Naive thymus-derived CD8-positive, alpha-beta T cell (primary cell): ENCODE measurements at regions not wholly inside any gene's neighbourhood (a gene's known extent, or its start where the extent isn't known, plus 50 kb on each side); places are given as distances from the start of the nearest gene placed in this dataset.
"Not testable (repeated sequence)": the region's sequence is repeated elsewhere in the genome, so short reads cannot be mapped to it uniquely, and the experiment has no call there.

Experiments
- ATAC-seq, 2 donors: fragments of 150-1000 bp; cut with Tn5 transposase in 1 of 2; sonication (Bioruptor Pico), chemical (Tn5 transposase) in 1 of 2; 1 replicate in 1 of 2; 2 replicates in 1 of 2; pipeline ENCODE4 v1.10.0; 2021; ENCODE audit warnings: mild to moderate bottlenecking in 2 of 2, moderate library complexity in 2 of 2
- POLR2A ChIA-PET: fragments of 350-600 bp; sonication (Branson Sonifier 250); formaldehyde crosslinking; loops from one replicate; lab custom pipeline; 2021; ENCODE audit warnings: antibody characterized with exemption; lab: Charles Lee
- DNase-seq, 10 donors: peaks; one replicate each; pipeline versions ENCODE4 v3.0.0 to v3.0.0-alpha.2; 2020 to 2022
- H3K27ac Mint-ChIP-seq, 10 donors: one replicate each; pipeline ENCODE4 v1.8.0; 2020 to 2022; ENCODE audit warnings: mild to moderate bottlenecking in 10 of 10, mixed read lengths in 10 of 10, moderate library complexity in 4 of 10, inconsistent platforms in 1 of 10
- H3K27me3 Mint-ChIP-seq, 5 donors: one replicate each; pipeline ENCODE4 v1.8.0; 2021 to 2022; ENCODE audit warnings: mixed read lengths in 5 of 5
- H3K36me3 Mint-ChIP-seq, 3 donors: one replicate each; pipeline ENCODE4 v1.8.0; 2020 to 2022; ENCODE audit warnings: mixed read lengths in 3 of 3, mild to moderate bottlenecking in 2 of 3, inconsistent platforms in 1 of 3
- H3K4me1 Mint-ChIP-seq, 4 donors: one replicate each; pipeline ENCODE4 v1.8.0; 2021 to 2022; ENCODE audit warnings: mixed read lengths in 4 of 4
- H3K4me3 Mint-ChIP-seq, 10 donors: one replicate each; pipeline ENCODE4 v1.8.0; 2020 to 2022; ENCODE audit warnings: mild to moderate bottlenecking in 10 of 10, mixed read lengths in 10 of 10, moderate library complexity in 6 of 10, inconsistent platforms in 1 of 10
- H3K9me3 Mint-ChIP-seq, 9 donors: one replicate each; pipeline ENCODE4 v1.8.0; 2020 to 2022; ENCODE audit warnings: mixed read lengths in 9 of 9, mild to moderate bottlenecking in 3 of 9, inconsistent platforms in 1 of 9, moderate library complexity in 1 of 9

DNA sequence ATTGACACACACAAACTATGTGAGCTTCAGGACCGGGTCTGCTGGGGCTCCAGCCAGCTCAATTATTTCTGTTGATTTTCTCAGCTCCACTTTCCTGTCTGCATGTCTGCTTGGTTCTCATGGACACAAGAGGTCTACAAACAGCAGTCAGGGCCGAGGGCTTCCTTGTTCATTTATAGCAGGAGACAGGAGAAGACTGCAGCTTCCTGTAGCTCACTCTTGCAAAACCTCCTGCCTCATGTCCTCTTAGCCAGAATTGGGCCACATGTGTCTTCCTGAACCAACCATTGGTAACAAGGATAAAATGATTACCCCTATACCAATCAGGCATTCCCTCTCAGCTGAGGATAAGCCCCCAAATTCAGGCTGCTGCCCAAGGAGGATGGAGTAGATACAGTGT, 182.8 kb downstream of the TLE3 start:
- POLR2A ChIA-PET, result interaction anchor here (0.6 to 0.9 kb wide), 2 partner anchors 9 to 1683 kb away, joined by 3 read pairs; no protein-coding TSS in a partner anchor
- no peak for DNase-seq
- Mint-ChIP-seq H3K9me3 (no peaks in the 10 kb centered on the region), H3K36me3 (no peaks in the 10 kb centered on the region), H3K27ac (no peak overlapping the region), H3K4me3 (no peak overlapping the region), H3K4me1 (no peaks in the 10 kb centered on the region), H3K27me3 (no peaks in the 10 kb centered on the region)
- ATAC-seq, result no peak

DNA sequence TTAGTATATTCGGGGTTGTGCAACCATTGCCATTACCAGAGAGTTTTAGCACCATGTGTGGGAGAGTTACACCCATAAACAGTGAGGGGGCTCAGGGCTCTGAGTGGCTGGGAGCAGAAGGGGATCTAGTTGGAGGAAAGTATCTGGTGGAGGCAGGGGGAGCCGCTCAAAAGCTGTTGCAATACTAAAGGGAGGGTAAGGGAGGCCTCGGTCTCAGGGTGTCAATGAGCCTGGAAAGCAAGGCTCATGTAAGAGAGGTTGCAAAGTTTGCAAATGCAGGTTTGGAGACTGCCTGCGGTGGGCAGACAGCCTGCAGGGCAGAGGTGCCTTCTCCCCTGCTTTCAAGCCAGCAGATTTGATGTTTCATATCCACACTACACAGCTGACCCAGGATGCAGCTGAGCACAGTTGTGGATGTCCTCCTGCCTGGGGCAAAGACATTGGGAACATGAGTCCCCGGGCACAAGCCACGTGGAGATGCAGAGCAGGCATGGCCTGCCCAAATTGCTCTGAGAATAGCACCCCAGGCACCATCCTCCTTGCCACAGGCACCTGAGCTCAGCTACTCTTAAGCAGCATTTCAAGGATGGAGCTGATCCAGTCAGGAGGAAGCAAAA, 181.4 kb downstream of the TLE3 start:
- no peaks in the 10 kb centered on the region for H3K27me3 Mint-ChIP-seq
- ATAC-seq (no peak), DNase-seq (no peak)
- H3K4me3 Mint-ChIP-seq, result no peak overlapping the region
- H3K27ac Mint-ChIP-seq, result no peak overlapping the region
- POLR2A ChIA-PET, result no interaction called here
- peaks cover 0 to 2% (median 0%) of the 10 kb centered on the region in 9 donors for H3K9me3 Mint-ChIP-seq
- peaks cover 0 to under 1% (median 0%) of the 10 kb centered on the region in 4 donors for H3K4me1 Mint-ChIP-seq
- no peaks in the 10 kb centered on the region for H3K36me3 Mint-ChIP-seq

- no peaks in the 10 kb centered on the region for H3K36me3 Mint-ChIP-seq
- POLR2A ChIA-PET, result no interaction called here
These were observed 180.7 kb downstream of the TLE3 start for GRCh38 chr15:69917056-69917455.

DNA sequence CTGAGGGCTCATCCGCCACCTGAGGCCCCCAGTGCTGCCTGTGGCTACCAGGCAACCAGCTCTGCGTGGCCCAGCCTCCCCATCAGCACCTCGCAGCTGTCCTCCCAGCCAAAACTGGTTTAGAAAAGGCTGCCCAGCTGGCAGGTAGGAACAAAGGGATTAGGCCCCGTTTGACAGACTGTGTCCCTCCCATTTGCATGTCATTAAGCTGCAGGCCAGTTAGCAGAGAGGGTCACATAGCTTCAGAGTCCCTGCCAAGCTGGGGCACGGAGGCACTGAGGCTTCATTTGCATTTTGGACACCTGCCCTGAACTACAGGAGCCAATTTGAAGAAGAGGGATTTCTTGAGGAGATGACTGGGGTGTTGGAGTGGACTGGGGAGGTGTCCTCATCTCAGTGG, 177.9 kb downstream of the TLE3 start:
- peaks cover 0 to 9% (median 0%) of the 10 kb centered on the region in 4 donors for H3K4me1 Mint-ChIP-seq
- H3K36me3 Mint-ChIP-seq, result peaks cover 0 to 8% (median 5%) of the 10 kb centered on the region in 3 donors
- H3K9me3 Mint-ChIP-seq, result peaks cover 0 to 17% (median 8%) of the 10 kb centered on the region in 9 donors
- POLR2A ChIA-PET, result no interaction called here
- DNase-seq (no peak), ATAC-seq (no peak)
- H3K27ac Mint-ChIP-seq, result peak overlapping the region in 2 of 10 donors; percentile 21 to 67
- peaks cover 0 to 4% (median 0%) of the 10 kb centered on the region in 5 donors for H3K27me3 Mint-ChIP-seq
- H3K4me3 Mint-ChIP-seq, result no peak overlapping the region

More at GRCh38 chr15:69917056-69917455, 180.7 kb downstream of the TLE3 start:
- H3K4me1 Mint-ChIP-seq, result peaks cover 0 to 5% (median 0%) of the 10 kb centered on the region in 4 donors
- DNase-seq, result no peak
- no peak for ATAC-seq
- no peak overlapping the region for H3K4me3 Mint-ChIP-seq
- no peak overlapping the region for H3K27ac Mint-ChIP-seq
- no peaks in the 10 kb centered on the region for H3K27me3 Mint-ChIP-seq
- H3K9me3 Mint-ChIP-seq, result peaks cover 0 to 2% (median 0%) of the 10 kb centered on the region in 9 donors

GRCh38 chr15:69920221-69920620, 177.5 kb downstream of the TLE3 start:
- peaks cover 0 to 4% (median 0%) of the 10 kb centered on the region in 5 donors for H3K27me3 Mint-ChIP-seq
- peaks cover 0 to 11% (median 5%) of the 10 kb centered on the region in 3 donors for H3K36me3 Mint-ChIP-seq
- H3K27ac Mint-ChIP-seq, result peak overlapping the region in 1 of 10 donors; percentile 67
- POLR2A ChIA-PET, result no interaction called here
- H3K9me3 Mint-ChIP-seq, result peaks cover 2 to 21% (median 12%) of the 10 kb centered on the region in 9 donors
- DNase-seq (no peak), ATAC-seq (no peak)
- peaks cover 0 to 9% (median 0%) of the 10 kb centered on the region in 4 donors for H3K4me1 Mint-ChIP-seq
- H3K4me3 Mint-ChIP-seq, result no peak overlapping the region

GRCh38 chr15:69921626-69922619, 175.8 kb downstream of the TLE3 start:
- Mint-ChIP-seq H3K4me1 (peaks cover 0 to 9% (median 0%) of the 10 kb centered on the region in 4 donors), H3K36me3 (peaks cover 0 to 11% (median 5%) of the 10 kb centered on the region in 3 donors), H3K27ac (no peak overlapping the region), H3K27me3 (peaks cover 0 to 4% (median 0%) of the 10 kb centered on the region in 5 donors), H3K9me3 (peaks cover 3 to 24% (median 14%) of the 10 kb centered on the region in 9 donors), H3K4me3 (no peak overlapping the region)
- POLR2A ChIA-PET, result interaction anchor here (1.0 kb wide), 1 partner anchor 171 kb away, joined by 3 read pairs; no protein-coding TSS in a partner anchor
- DNase-seq, result no peak
- no peak for ATAC-seq

GRCh38 chr15:69924531-69924930, 173.2 kb downstream of the TLE3 start:
- Mint-ChIP-seq H3K27ac (peak overlapping the region in 1 of 10 donors; percentile 60), H3K36me3 (peaks cover 0 to 16% (median 5%) of the 10 kb centered on the region in 3 donors), H3K9me3 (peaks cover 3 to 28% (median 17%) of the 10 kb centered on the region in 9 donors), H3K27me3 (peaks cover 0 to 5% (median 3%) of the 10 kb centered on the region in 5 donors), H3K4me3 (no peak overlapping the region), H3K4me1 (peaks cover 0 to 9% (median 0%) of the 10 kb centered on the region in 4 donors)
- POLR2A ChIA-PET, result interaction anchor here (1.1 kb wide), 1 partner anchor 9 kb away, joined by 3 read pairs; no protein-coding TSS in a partner anchor
- no peak for ATAC-seq
- DNase-seq, result no peak

- DNase-seq (no peak), ATAC-seq (no peak)
- no peak overlapping the region for H3K27ac Mint-ChIP-seq
- peaks cover 0 to 18% (median 5%) of the 10 kb centered on the region in 3 donors for H3K36me3 Mint-ChIP-seq
- H3K27me3 Mint-ChIP-seq, result peaks cover 0 to 7% (median 3%) of the 10 kb centered on the region in 5 donors
- H3K4me1 Mint-ChIP-seq, result peaks cover 0 to 9% (median 0%) of the 10 kb centered on the region in 4 donors
- POLR2A ChIA-PET, result no interaction called here
- peaks cover 3 to 34% (median 18%) of the 10 kb centered on the region in 9 donors for H3K9me3 Mint-ChIP-seq
- H3K4me3 Mint-ChIP-seq, result no peak overlapping the region
These were observed 171.7 kb downstream of the TLE3 start for GRCh38 chr15:69926006-69926405.

- Mint-ChIP-seq H3K4me3 (no peak overlapping the region), H3K27ac (no peak overlapping the region), H3K9me3 (peaks cover 3 to 34% (median 18%) of the 10 kb centered on the region in 9 donors), H3K4me1 (peaks cover 0 to 6% (median 0%) of the 10 kb centered on the region in 4 donors), H3K36me3 (peaks cover 0 to 18% (median 5%) of the 10 kb centered on the region in 3 donors), H3K27me3 (peaks cover 0 to 7% (median 3%) of the 10 kb centered on the region in 5 donors)
- POLR2A ChIA-PET, result no interaction called here
- DNase-seq, result no peak
- ATAC-seq, result no peak
These were observed 171.0 kb downstream of the TLE3 start for GRCh38 chr15:69926721-69927120.

- H3K4me1 Mint-ChIP-seq, DNase-seq, H3K4me3 Mint-ChIP-seq, POLR2A ChIA-PET, ATAC-seq, H3K27ac Mint-ChIP-seq: not testable (repeated sequence)
- Mint-ChIP-seq H3K27me3 (peaks cover 0 to 15% (median 6%) of the 10 kb centered on the region in 5 donors), H3K9me3 (peaks cover 3 to 26% (median 17%) of the 10 kb centered on the region in 9 donors), H3K36me3 (peaks cover 0 to 18% (median 5%) of the 10 kb centered on the region in 3 donors)
These were observed 168.8 kb downstream of the TLE3 start for GRCh38 chr15:69928890-69929289.

DNA sequence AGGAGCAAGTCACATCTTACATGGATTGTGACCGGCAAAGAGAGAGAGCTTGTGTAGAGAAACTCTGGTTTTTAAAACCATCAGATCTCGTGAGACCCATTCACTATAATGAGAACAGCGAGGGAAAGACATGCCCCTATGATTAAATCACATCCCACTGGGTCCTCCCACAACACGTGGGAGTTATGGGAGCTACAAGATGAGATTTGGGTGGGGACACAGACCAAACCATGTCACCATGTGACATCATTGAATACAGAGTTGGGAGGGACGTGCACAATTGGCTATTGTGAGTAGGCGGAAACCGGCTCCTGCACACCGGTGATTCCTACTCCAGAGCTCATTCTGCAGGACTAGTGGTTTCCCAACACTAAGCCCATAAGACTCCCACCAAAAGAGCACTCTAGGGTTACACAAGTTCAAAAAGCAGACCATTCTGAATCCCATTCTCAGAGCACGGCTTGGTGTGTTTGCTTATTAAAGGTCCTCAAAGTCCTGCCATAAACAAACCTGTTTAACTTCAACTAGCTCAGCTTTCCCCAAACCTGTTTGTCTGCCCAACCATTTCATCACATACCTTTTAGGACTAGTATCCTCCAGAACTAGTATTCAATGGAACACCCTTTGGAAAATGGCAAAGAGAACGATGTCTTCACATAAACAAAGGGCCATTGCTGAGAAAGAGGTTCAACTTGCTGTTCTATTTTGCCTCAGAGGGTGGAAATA, 167.6 kb downstream of the TLE3 start:
- Mint-ChIP-seq H3K4me3 (no peak overlapping the region), H3K27ac (no peak overlapping the region), H3K4me1 (no peaks in the 10 kb centered on the region), H3K27me3 (peaks cover 0 to 17% (median 7%) of the 10 kb centered on the region in 5 donors), H3K36me3 (peaks cover 0 to 9% (median 0%) of the 10 kb centered on the region in 3 donors), H3K9me3 (peaks cover 0 to 18% (median 8%) of the 10 kb centered on the region in 9 donors)
- no peak for DNase-seq
- no peak for ATAC-seq
- POLR2A ChIA-PET, result no interaction called here

GRCh38 chr15:69930754-69931153, 167.0 kb downstream of the TLE3 start:
- H3K4me1 Mint-ChIP-seq, result no peaks in the 10 kb centered on the region
- DNase-seq (no peak), ATAC-seq (no peak)
- POLR2A ChIA-PET, result no interaction called here
- peaks cover 0 to 15% (median 0%) of the 10 kb centered on the region in 3 donors for H3K36me3 Mint-ChIP-seq
- H3K4me3 Mint-ChIP-seq, result no peak overlapping the region
- H3K27ac Mint-ChIP-seq, result no peak overlapping the region
- peaks cover 0 to 21% (median 11%) of the 10 kb centered on the region in 9 donors for H3K9me3 Mint-ChIP-seq
- peaks cover 0 to 22% (median 7%) of the 10 kb centered on the region in 5 donors for H3K27me3 Mint-ChIP-seq
